Activated gamma-delta T cell treated with anti-CD3 and anti-CD28 coated beads, Interleukin-2, amount 50 U/mL, for 16 hours (primary cell): ENCODE measurements at regions not wholly inside any gene's neighbourhood (a gene's known extent, or its start where the extent isn't known, plus 50 kb on each side); places are given as distances from the start of the nearest gene placed in this dataset.
"Not testable (repeated sequence)": the region's sequence is repeated elsewhere in the genome, so short reads cannot be mapped to it uniquely, and the experiment has no call there.

Source experiments
- DNase-seq: peaks from one replicate; pipeline ENCODE4 v3.0.0-alpha.2; 2020; ENCODE audit warnings: low read depth

DNA sequence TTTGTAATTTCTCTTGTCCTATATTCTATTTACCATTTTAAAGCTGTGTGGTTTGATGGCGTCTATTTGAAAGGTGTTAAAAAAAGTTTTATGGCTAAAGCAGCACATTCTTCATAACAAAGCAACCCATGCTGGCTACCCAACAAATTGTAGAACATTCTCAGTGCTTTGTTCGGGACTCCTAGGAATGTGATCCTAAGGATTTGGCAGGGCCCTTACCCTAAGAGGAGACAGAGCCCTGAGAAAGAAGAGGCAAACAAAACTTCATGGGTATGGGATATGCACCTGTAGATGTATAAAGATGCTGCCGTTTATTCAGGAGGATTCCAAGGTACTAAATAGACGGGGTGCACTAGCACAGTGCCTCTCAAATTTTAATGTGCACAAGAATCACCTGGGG lies 370.8 kb upstream of the DIPK2B start:
- DNase-seq, result no peak

DNA sequence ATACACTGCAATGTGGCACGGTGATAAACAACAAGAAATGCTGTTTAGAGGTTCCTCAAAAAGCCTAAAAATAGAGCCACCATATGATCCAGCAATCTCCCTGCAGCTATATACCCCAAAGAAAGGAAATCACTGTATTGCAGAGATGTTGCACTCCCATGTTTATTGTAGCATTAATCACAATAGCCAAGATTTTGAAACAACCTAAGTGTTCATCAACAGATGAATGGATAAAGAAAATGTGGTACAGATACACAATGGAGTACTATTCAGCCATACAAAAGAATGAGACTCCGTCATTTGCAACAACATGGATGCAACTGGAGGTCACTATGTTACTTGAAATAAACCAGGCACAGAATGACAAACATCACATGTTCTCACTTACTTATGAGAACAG lies 365.8 kb upstream of the DIPK2B start:
- no peak for DNase-seq

- no peak for DNase-seq
Observed at GRCh38 chrX:45557387-45557786, 356.7 kb upstream of the DIPK2B start.

DNA sequence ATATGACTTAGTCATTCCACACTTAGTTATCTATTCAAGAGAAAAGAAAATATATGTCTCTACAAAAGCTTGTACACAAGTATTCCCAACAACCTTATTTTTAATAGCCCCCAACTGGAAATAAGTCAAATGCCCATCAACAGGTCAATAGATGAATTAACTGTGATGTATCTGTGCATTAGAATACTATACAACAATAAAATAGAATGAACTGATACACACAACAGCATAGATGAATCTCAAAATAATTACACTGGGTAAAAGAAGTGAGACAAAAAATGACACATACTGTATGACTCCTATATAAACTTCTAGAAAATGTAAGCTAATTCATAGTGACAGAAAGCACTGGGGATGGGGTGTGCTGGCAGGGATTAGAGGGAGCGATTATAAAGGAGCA lies 354.1 kb upstream of the DIPK2B start:
- DNase-seq, result no peak

GRCh38 chrX:45553417-45553816 lies 352.7 kb upstream of the DIPK2B start:
- DNase-seq, result no peak

DNA sequence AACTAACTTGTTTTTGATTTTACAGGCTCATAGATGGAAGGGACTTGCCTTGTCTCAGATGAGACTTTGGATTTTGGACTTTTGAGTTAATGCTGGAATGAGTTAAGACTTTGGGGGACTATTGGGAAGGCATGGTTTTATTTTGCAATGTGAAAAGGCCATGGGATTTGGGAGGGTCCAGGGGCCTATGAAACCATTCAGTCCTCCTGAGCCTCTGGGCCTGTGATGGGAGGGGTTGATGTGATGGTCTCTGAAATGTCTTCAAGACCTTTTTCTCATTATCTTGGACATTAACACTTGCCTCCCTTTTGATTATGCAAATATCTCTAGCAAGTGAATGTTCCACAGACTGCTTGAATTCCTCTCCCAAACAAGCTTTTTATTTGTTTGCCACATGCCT lies 346.0 kb upstream of the DIPK2B start:
- not testable (repeated sequence) for DNase-seq

DNA sequence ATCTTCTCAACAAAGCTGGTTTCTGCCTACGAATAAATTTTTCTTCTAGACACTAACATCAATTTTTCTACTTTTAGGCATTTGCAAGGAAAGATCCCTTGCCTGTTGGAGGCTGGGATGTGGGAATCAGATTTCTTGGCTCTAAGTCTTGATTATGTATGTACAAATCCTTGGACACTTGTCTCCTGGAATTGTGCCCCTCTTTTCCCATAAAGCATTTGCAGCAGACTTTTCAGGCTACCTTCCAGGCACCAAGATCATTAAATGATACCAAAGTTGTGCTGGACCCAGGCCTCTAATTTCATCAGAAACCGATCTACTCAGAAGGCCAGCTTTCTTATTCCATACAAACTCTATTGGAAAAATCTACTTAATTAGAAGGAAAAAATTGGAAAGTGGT lies 339.5 kb upstream of the DIPK2B start:
- no peak for DNase-seq

DNA sequence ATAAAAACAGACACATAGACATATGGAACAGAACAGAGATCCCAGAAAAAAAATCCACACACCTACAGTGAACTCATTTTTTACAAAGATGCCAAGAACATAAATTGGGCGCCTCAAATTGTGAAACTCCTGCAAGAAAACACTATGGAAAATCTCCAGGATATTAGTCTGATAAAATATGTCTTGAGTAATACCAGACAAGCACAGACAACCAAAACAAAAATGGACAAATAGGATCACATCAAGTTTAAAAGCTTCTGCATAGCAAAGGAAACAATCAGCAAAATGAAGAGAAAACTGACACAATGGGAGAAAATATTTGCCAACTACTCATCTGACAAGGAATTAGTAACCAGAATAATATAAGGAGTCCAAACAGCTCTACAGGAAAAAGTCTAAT lies 337.3 kb upstream of the DIPK2B start:
- DNase-seq, result no peak

GRCh38 chrX:45527834-45528233 lies 327.2 kb upstream of the DIPK2B start:
- no peak for DNase-seq

GRCh38 chrX:45524805-45525204 lies 324.1 kb upstream of the DIPK2B start:
- DNase-seq, result no peak

DNA sequence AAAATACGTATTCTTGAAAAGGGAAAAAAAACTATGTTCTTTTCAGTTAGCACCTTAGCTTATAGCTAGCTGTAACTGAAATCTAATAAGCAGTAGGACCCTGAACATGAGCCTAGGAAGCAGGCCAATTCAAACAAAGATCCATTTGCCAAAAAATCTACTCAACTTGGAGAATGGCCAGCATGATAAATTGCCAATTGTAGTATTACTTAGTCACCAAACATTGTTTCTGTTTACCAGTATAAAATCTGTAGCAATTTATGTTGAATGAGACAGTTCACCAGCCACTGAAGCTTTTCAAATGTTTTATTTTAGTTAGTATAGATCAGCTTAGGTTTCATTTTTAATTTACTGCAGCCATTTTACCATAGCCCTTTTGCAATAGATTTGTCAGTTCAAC lies 323.6 kb upstream of the DIPK2B start:
- DNase-seq, result no peak

GRCh38 chrX:45518552-45518951 lies 317.9 kb upstream of the DIPK2B start:
- no peak for DNase-seq

- DNase-seq, result no peak
Observed at GRCh38 chrX:45517090-45517973, 316.7 kb upstream of the DIPK2B start.

- DNase-seq, result no peak
Observed at GRCh38 chrX:45515262-45516215, 314.9 kb upstream of the DIPK2B start.

GRCh38 chrX:45513042-45513441 lies 312.4 kb upstream of the DIPK2B start:
- no peak for DNase-seq

- no peak for DNase-seq
Observed at GRCh38 chrX:45508454-45508853, 307.8 kb upstream of the DIPK2B start.

DNA sequence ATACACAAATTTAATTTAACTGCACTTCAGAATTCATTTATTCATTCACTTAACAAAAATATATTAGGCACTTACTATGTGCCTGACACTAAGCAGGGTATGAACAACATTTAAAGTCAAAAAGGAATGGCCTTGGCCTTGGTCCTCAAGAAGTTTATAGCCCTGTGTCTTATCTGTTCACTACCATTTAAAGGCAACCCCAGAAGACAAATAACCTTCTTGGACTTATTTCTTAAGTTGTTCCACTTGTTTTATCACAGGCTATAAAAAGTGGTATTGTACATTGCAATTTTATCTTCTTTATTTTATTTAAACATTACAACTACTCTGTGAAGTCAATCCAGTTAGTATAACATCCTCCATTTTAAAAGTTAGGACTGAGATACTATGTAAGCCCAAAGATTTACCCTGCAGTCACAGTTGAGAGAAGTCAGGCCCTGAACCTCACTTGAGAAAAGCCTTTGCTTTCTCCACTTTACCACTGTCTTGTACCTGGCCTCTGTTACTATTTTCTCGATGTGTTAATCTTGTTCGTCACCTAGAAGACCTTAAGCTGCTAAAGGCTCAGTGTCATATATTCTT lies 305.6 kb upstream of the DIPK2B start:
- no peak for DNase-seq

DNA sequence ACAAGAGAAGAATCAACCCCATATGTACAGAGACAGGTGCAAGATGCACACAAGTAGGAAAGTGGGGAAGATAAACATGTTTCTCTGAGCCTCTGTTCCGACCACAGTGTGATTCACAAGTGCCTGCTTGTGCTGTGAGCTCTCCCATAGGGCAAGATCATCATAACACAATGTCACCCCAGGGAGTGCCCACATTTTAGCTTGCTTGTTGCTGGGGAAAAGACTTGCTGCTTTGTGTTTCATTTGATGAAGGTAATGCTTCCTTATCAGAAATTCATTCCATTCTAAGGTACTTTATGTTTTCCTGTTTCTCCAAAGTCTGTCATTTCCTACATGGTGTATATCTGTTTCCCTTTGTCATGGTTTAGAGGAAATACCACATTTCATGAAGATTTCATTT lies 304.5 kb upstream of the DIPK2B start:
- DNase-seq, result no peak

DNA sequence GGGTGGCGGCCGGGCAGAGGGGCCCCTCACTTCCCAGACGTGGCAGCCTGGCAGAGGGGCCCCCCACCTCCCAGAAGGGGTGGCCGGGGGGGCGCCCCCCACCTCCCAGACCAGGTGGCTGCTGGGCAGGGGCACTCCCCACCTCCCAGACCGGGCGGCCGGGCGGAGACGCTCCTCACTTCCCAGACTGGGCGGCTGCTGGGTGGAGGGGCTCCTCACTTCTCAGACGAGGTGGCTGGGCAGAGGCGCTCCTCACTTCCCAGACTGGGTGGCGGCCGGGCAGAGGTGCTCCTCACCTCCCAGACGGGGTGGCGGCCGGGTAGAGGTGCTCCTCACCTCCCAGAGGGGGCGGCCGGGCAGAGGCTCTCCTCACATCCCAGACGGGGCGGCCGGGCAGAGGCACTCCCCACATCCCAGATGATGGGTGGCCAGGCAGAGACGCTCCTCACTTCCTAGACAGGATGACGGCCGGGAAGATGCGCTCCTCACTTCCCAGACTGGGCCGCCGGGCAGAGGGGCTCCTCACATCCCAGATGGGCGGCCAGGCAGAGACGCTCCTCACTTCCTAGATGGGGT lies 303.2 kb upstream of the DIPK2B start:
- not testable (repeated sequence) for DNase-seq

DNA sequence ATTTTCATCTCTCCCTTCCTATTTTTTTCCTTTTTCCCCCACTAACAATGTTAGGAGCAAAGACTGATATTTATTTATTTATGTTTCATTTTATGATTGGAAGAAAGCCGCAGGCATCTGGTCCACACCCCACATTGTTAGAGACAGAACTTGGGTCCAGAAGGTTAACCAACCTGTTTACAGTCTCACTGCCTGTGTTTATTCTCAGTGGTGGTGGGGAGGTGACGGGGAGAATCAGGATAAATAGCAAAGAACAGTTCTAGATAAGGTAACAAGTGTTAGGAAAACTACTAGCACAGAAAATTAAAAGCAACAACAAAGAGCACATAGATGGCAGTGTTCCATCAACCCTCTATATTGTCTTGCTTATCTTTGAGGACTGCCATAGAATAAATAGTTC lies 301.7 kb upstream of the DIPK2B start:
- no peak for DNase-seq

DNA sequence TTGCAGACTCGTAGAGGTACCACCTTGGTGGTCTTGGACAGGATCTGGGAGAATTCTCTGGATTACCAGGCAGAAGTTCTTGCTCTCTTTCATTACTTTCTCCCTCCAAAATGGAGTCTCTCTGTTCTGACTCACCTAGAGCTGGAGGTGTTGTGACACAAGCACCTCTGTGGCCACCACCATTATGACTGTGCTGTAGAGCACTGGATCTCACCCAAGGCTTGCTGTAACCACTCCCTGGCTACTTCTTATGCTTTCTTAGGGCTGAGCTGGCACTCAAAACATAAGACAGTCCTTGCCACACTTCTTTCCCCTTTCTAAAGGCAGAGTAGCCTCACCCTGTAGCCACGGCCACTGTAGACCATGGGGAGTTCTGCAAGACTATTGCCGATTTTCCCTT lies 296.6 kb upstream of the DIPK2B start:
- DNase-seq, result no peak

DNA sequence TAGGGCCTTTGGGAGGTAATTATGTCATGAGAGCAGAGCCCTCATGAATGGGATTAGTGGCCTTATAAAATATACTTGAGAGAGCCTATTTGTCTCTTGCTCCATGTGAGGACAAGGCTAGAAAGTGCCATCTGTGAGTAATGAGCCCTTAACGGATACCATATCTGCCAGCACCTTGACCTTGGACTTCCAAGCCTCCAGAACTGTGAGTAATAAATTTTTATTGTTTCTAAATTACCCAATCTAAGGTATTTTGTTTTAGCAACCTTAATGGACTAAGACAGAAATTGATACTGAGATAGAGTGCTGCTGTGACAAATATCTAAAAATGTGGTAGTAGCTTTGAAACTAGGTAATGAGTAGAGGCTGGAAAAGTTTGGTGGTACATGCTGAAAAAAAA lies 285.0 kb upstream of the DIPK2B start:
- no peak for DNase-seq
